ENCODE measurements at regions not wholly inside any gene's neighbourhood (a gene's known extent, or its start where the extent isn't known, plus 50 kb on each side); places are given as distances from the start of the nearest gene placed in this dataset.
A peak's percentile ranks its signal among the peaks of the same experiment; 100 is the strongest.

- intact Hi-C loops (cut with micrococcal nuclease), result no loop called here
These were observed 129.7 kb upstream of the EDNRA start for GRCh38 chr4:147351083-147351787.

GRCh38 chr4:147354237-147354636 is 126.7 kb upstream of the EDNRA start:
- no peaks in the 10 kb centered on the region for H3K4me1 Mint-ChIP-seq
- no peaks in the 10 kb centered on the region for H3K27me3 Mint-ChIP-seq
- no peak overlapping the region for H3K27ac Mint-ChIP-seq
- DNase-seq, result no peak
- H3K36me3 Mint-ChIP-seq (ENCODE audit: low read depth), result no peaks in the 10 kb centered on the region
- intact Hi-C loops (cut with micrococcal nuclease), result no loop called here
- no peak overlapping the region for H3K4me3 Mint-ChIP-seq
- no peaks in the 10 kb centered on the region for H3K9me3 Mint-ChIP-seq

More at GRCh38 chr4:147351083-147351787, 129.7 kb upstream of the EDNRA start:
- no peak overlapping the region for H3K27ac Mint-ChIP-seq
- H3K9me3 Mint-ChIP-seq, result no peaks in the 10 kb centered on the region
- no peaks in the 10 kb centered on the region for H3K27me3 Mint-ChIP-seq
- H3K36me3 Mint-ChIP-seq (ENCODE audit: low read depth), result no peaks in the 10 kb centered on the region
- no peak overlapping the region for H3K4me3 Mint-ChIP-seq
- no peaks in the 10 kb centered on the region for H3K4me1 Mint-ChIP-seq
- DNase-seq, result no peak

GRCh38 chr4:147355032-147355656 is 125.8 kb upstream of the EDNRA start:
- Mint-ChIP-seq H3K27me3 (no peaks in the 10 kb centered on the region), H3K4me3 (no peak overlapping the region), H3K4me1 (no peaks in the 10 kb centered on the region), H3K9me3 (no peaks in the 10 kb centered on the region), H3K36me3 (ENCODE audit: low read depth) (no peaks in the 10 kb centered on the region), H3K27ac (no peak overlapping the region)
- DNase-seq, result peak; percentile 8
- intact Hi-C loops (cut with micrococcal nuclease), result no loop called here

- no peaks in the 10 kb centered on the region for H3K9me3 Mint-ChIP-seq
These were observed 125.0 kb upstream of the EDNRA start for GRCh38 chr4:147355847-147356246.

GRCh38 chr4:147360301-147360700 is 120.6 kb upstream of the EDNRA start:
- Mint-ChIP-seq H3K4me1 (no peaks in the 10 kb centered on the region), H3K27me3 (no peaks in the 10 kb centered on the region), H3K27ac (no peak overlapping the region), H3K36me3 (ENCODE audit: low read depth) (no peaks in the 10 kb centered on the region), H3K9me3 (no peaks in the 10 kb centered on the region), H3K4me3 (no peak overlapping the region)
- intact Hi-C loops (cut with micrococcal nuclease), result no loop called here
- DNase-seq, result no peak

More at GRCh38 chr4:147355847-147356246, 125.0 kb upstream of the EDNRA start:
- Mint-ChIP-seq H3K27ac (no peak overlapping the region), H3K4me3 (no peak overlapping the region), H3K36me3 (ENCODE audit: low read depth) (no peaks in the 10 kb centered on the region), H3K4me1 (no peaks in the 10 kb centered on the region), H3K27me3 (no peaks in the 10 kb centered on the region)
- DNase-seq, result no peak
- intact Hi-C loops (cut with micrococcal nuclease), result no loop called here

- Mint-ChIP-seq H3K27ac (no peak overlapping the region), H3K4me1 (no peaks in the 10 kb centered on the region), H3K9me3 (no peaks in the 10 kb centered on the region), H3K36me3 (ENCODE audit: low read depth) (no peaks in the 10 kb centered on the region), H3K27me3 (no peaks in the 10 kb centered on the region), H3K4me3 (no peak overlapping the region)
- no peak for DNase-seq
- intact Hi-C loops (cut with micrococcal nuclease), result no loop called here
These were observed 119.2 kb upstream of the EDNRA start for GRCh38 chr4:147361726-147362125.

GRCh38 chr4:147362938-147363337 is 118.0 kb upstream of the EDNRA start:
- Mint-ChIP-seq H3K36me3 (ENCODE audit: low read depth) (no peaks in the 10 kb centered on the region), H3K9me3 (no peaks in the 10 kb centered on the region), H3K4me1 (no peaks in the 10 kb centered on the region), H3K4me3 (no peak overlapping the region), H3K27ac (no peak overlapping the region), H3K27me3 (no peaks in the 10 kb centered on the region)
- DNase-seq, result no peak
- intact Hi-C loops (cut with micrococcal nuclease), result no loop called here

GRCh38 chr4:147363514-147363913 is 117.4 kb upstream of the EDNRA start:
- Mint-ChIP-seq H3K27me3 (no peaks in the 10 kb centered on the region), H3K36me3 (ENCODE audit: low read depth) (no peaks in the 10 kb centered on the region), H3K4me1 (no peaks in the 10 kb centered on the region), H3K27ac (no peak overlapping the region), H3K4me3 (no peak overlapping the region), H3K9me3 (no peaks in the 10 kb centered on the region)
- no peak for DNase-seq
- intact Hi-C loops (cut with micrococcal nuclease), result no loop called here

- Mint-ChIP-seq H3K9me3 (no peaks in the 10 kb centered on the region), H3K27ac (no peak overlapping the region), H3K4me3 (no peak overlapping the region), H3K36me3 (ENCODE audit: low read depth) (no peaks in the 10 kb centered on the region), H3K4me1 (no peaks in the 10 kb centered on the region), H3K27me3 (no peaks in the 10 kb centered on the region)
- intact Hi-C loops (cut with micrococcal nuclease), result no loop called here
- no peak for DNase-seq
These were observed 115.5 kb upstream of the EDNRA start for GRCh38 chr4:147365396-147365795.

GRCh38 chr4:147366164-147366563 is 114.7 kb upstream of the EDNRA start:
- DNase-seq, result no peak
- Mint-ChIP-seq H3K4me3 (no peak overlapping the region), H3K36me3 (ENCODE audit: low read depth) (no peaks in the 10 kb centered on the region), H3K27me3 (no peaks in the 10 kb centered on the region), H3K27ac (no peak overlapping the region), H3K4me1 (no peaks in the 10 kb centered on the region), H3K9me3 (no peaks in the 10 kb centered on the region)
- intact Hi-C loops (cut with micrococcal nuclease), result no loop called here

- H3K36me3 Mint-ChIP-seq (ENCODE audit: low read depth), result no peaks in the 10 kb centered on the region
- H3K4me1 Mint-ChIP-seq, result no peaks in the 10 kb centered on the region
- intact Hi-C loops (cut with micrococcal nuclease), result no loop called here
- H3K4me3 Mint-ChIP-seq, result no peak overlapping the region
- H3K27ac Mint-ChIP-seq, result no peak overlapping the region
- H3K9me3 Mint-ChIP-seq, result no peaks in the 10 kb centered on the region
- no peaks in the 10 kb centered on the region for H3K27me3 Mint-ChIP-seq
- no peak for DNase-seq
These were observed 113.0 kb upstream of the EDNRA start for GRCh38 chr4:147367891-147368290.

- no peak for DNase-seq
- intact Hi-C loops (cut with micrococcal nuclease), result no loop called here
- Mint-ChIP-seq H3K4me3 (no peak overlapping the region), H3K4me1 (no peaks in the 10 kb centered on the region), H3K27me3 (no peaks in the 10 kb centered on the region), H3K27ac (no peak overlapping the region), H3K9me3 (no peaks in the 10 kb centered on the region), H3K36me3 (ENCODE audit: low read depth) (no peaks in the 10 kb centered on the region)
These were observed 111.9 kb upstream of the EDNRA start for GRCh38 chr4:147368948-147369347.

GRCh38 chr4:147370473-147370872 is 110.4 kb upstream of the EDNRA start:
- no peaks in the 10 kb centered on the region for H3K27me3 Mint-ChIP-seq
- no peaks in the 10 kb centered on the region for H3K36me3 Mint-ChIP-seq (ENCODE audit: low read depth)
- no peaks in the 10 kb centered on the region for H3K4me1 Mint-ChIP-seq

GRCh38 chr4:147370881-147371280 is 110.0 kb upstream of the EDNRA start:
- Mint-ChIP-seq H3K36me3 (ENCODE audit: low read depth) (no peaks in the 10 kb centered on the region), H3K27me3 (no peaks in the 10 kb centered on the region), H3K9me3 (no peaks in the 10 kb centered on the region), H3K4me1 (no peaks in the 10 kb centered on the region), H3K4me3 (no peak overlapping the region), H3K27ac (no peak overlapping the region)
- DNase-seq, result no peak
- intact Hi-C loops (cut with micrococcal nuclease), result no loop called here

More at GRCh38 chr4:147370473-147370872, 110.4 kb upstream of the EDNRA start:
- H3K4me3 Mint-ChIP-seq, result no peak overlapping the region
- H3K9me3 Mint-ChIP-seq, result no peaks in the 10 kb centered on the region
- intact Hi-C loops (cut with micrococcal nuclease), result no loop called here
- no peak for DNase-seq
- H3K27ac Mint-ChIP-seq, result no peak overlapping the region

GRCh38 chr4:147371661-147372060 is 109.2 kb upstream of the EDNRA start:
- DNase-seq, result no peak
- H3K9me3 Mint-ChIP-seq, result no peaks in the 10 kb centered on the region
- H3K27me3 Mint-ChIP-seq, result no peaks in the 10 kb centered on the region
- no peak overlapping the region for H3K27ac Mint-ChIP-seq
- H3K4me3 Mint-ChIP-seq, result no peak overlapping the region
- intact Hi-C loops (cut with micrococcal nuclease), result no loop called here
- H3K4me1 Mint-ChIP-seq, result no peaks in the 10 kb centered on the region
- no peaks in the 10 kb centered on the region for H3K36me3 Mint-ChIP-seq (ENCODE audit: low read depth)
